Ishikawa (cell line): ENCODE measurements at regions not wholly inside any gene's neighbourhood (a gene's known extent, or its start where the extent isn't known, plus 50 kb on each side); places are given as distances from the start of the nearest gene placed in this dataset.

ENCODE experiments used
- EGR1 ChIP-seq: IDR thresholded peaks from 2 replicates; pipeline ENCODE4 v1.6.1; 2012
- EP300 ChIP-seq: IDR thresholded peaks from 2 replicates; pipeline ENCODE4 v1.6.1; 2012; ENCODE audit warnings: borderline replicate concordance
- TAF1 ChIP-seq: IDR thresholded peaks from 2 replicates; pipeline ENCODE4 v1.6.1; 2012; ENCODE audit warnings: low read depth, mild to moderate bottlenecking

DNA sequence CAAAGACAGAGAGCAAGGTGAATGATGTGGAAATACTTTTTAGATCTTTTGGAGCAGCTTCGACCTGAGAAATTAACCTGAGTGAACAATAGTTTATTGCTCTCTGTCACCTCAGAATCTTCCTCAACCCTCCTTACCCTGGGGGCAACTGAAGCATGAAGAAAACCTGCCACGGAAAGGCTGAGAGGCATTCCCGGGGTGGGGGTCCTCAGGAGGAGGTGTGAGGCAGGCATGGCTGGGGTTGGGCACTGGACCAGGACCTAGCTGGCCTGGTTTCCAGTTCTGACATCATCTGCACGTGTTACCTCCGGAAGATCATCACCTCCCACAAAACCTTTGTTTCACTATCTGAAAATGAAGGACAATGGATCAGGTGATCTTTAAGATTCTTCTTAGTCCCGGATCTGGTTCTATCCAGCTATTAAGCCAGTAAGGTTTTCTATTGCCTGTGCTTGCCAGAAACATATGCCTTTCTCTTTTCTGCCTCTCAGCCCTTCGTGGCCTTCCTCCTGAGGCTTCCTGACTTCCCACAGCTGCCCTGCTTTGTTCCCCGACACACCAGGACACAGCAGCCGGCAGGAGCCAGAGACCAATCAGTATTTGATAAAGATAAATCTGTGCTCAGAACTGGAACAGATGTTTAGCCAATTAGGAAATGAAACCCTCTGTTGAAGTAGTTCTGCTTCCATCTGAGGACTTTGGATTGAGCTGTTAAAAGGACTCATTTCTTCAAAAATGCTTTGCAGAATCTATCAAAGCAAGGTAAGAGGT lies 232.5 kb downstream of the TDRD15 start:
- TF ChIP-seq EGR1 (no peak), EP300 (no peak), TAF1 (no peak)
